HepG2 (cell line): ENCODE measurements at regions not wholly inside any gene's neighbourhood (a gene's known extent, or its start where the extent isn't known, plus 50 kb on each side); places are given as distances from the start of the nearest gene placed in this dataset.

Experiments used
- CEBPB ChIP-seq: IDR thresholded peaks from 2 replicates; pipeline ENCODE4 v1.6.1; 2011; ENCODE audit warnings: low read depth, low read length, improper control_type of control experiment, borderline replicate concordance
- EZH2 ChIP-seq: conservative IDR thresholded peaks from 2 replicates; pipeline ENCODE4 v1.6.1; 2012; ENCODE audit warnings: mild to moderate bottlenecking, low read depth, low read length, moderate library complexity
- HDAC2 ChIP-seq: sonication (generic); formaldehyde crosslinking; IDR thresholded peaks from 2 replicates; pipeline ENCODE4 v1.4.0; 2020; ENCODE audit warnings: missing genetic modification reagents
- KDM5B ChIP-seq: sonication (generic); formaldehyde crosslinking; IDR thresholded peaks from 2 replicates; pipeline ENCODE4 v1.4.0; 2020; ENCODE audit warnings: missing genetic modification reagents, mild to moderate bottlenecking, borderline replicate concordance
- NFKB2 ChIP-seq: sonication (generic); formaldehyde crosslinking; IDR thresholded peaks from 2 replicates; pipeline ENCODE4 v1.4.0; 2020; ENCODE audit warnings: missing genetic modification reagents, borderline replicate concordance
- NKX3-1 ChIP-seq: sonication (generic); formaldehyde crosslinking; IDR thresholded peaks from 2 replicates; pipeline ENCODE4 v1.5.0; 2020; ENCODE audit warnings: missing genetic modification reagents
- POGK ChIP-seq: sonication (generic); formaldehyde crosslinking; conservative IDR thresholded peaks from 2 replicates; pipeline ENCODE4 v1.8.0; 2022; ENCODE audit warnings: mild to moderate bottlenecking, moderate library complexity, missing genetic modification reagents
- POLR2AphosphoS2 ChIP-seq: IDR thresholded peaks from 2 replicates; pipeline ENCODE4 v1.6.1; 2011; ENCODE audit warnings: low read depth, low read length, improper control_type of control experiment
- PRMT3 ChIP-seq: sonication (generic); formaldehyde crosslinking; IDR thresholded peaks from 2 replicates; pipeline ENCODE4 v1.8.1; 2022; ENCODE audit warnings: low read depth, mild to moderate bottlenecking, moderate library complexity, missing genetic modification reagents, borderline replicate concordance
- SIN3A ChIP-seq: IDR thresholded peaks from 2 replicates; pipeline ENCODE4 v1.6.1; 2011; ENCODE audit warnings: low read depth, mild to moderate bottlenecking, control low read depth, low read length, borderline replicate concordance
- ZKSCAN1 ChIP-seq: fragments of 150-350 bp; IDR thresholded peaks from 2 replicates; pipeline ENCODE4 v1.6.1; 2014; ENCODE audit warnings: low read length
- ZNF318 ChIP-seq: sonication (generic); formaldehyde crosslinking; IDR thresholded peaks from 2 replicates; pipeline ENCODE4 v1.4.0; 2020; ENCODE audit warnings: mild to moderate bottlenecking, missing genetic modification reagents
- ZNF678 ChIP-seq: sonication (generic); formaldehyde crosslinking; IDR thresholded peaks from 2 replicates; pipeline ENCODE4 v1.4.0; 2020; ENCODE audit warnings: mild to moderate bottlenecking, missing genetic modification reagents

- TF ChIP-seq PRMT3 (CRISPR knock-in tag) (no peak), POLR2AphosphoS2 (no peak), ZKSCAN1 (no peak), EZH2 (no peak), ZNF678 (CRISPR knock-in tag) (no peak), KDM5B (no peak), ZNF318 (CRISPR knock-in tag) (no peak), POGK (CRISPR knock-in tag) (no peak), NKX3-1 (no peak), NFKB2 (CRISPR knock-in tag) (no peak), SIN3A (no peak), HDAC2 (no peak), CEBPB (no peak)
These were observed 80.1 kb upstream of the MAML3 start for GRCh38 chr4:140233791-140234696.
